ENCODE measurements at regions not wholly inside any gene's neighbourhood (a gene's known extent, or its start where the extent isn't known, plus 50 kb on each side); places are given as distances from the start of the nearest gene placed in this dataset.

DNA sequence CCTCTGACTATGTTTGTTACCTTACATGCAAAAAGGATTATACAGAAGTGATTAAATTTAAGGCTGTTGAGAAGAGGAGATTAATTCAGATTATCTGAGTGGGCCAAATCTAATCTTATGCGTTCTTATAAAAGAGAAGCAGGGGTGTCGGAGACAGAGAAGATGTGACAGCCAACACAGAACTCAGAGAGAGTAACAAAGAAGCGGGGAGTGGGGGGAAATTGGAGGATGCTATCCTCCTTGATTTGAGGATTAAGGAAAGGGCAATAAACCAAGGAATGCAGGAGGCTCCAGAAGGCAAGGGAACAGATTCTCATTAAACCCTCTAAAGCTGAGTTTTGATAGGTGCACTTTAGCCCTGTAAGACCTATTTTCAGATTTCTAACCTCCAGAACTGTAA is 291.3 kb upstream of the REG3G start:
- intact Hi-C loops (cut with micrococcal nuclease) (no loop called here), in situ Hi-C loops (cut with MboI; ENCODE audit: low sequenced_read_pairs) (no loop called here), dilution Hi-C loops (cut with HindIII; ENCODE audit: low sequenced_read_pairs, unreplicated experiment) (no loop called here)
- H2AK9ac ChIP-seq (replicated peaks; ENCODE audit: low read depth, low read length, poor library complexity) = no peak overlapping the region
- no peak overlapping the region for H2AK5ac ChIP-seq (ENCODE audit: low read depth, low read length)
- TF ChIP-seq BHLHE40 (IDR thresholded peaks at IDR 0.05; ENCODE audit: low read depth, low read length) (no peak), SMC3 (IDR thresholded peaks at IDR 0.05; ENCODE audit: low read depth, low read length) (no peak), RFX5 (IDR thresholded peaks at IDR 0.05; ENCODE audit: low read depth, low read length) (no peak)
- TF ChIP-seq, protein P1, sequence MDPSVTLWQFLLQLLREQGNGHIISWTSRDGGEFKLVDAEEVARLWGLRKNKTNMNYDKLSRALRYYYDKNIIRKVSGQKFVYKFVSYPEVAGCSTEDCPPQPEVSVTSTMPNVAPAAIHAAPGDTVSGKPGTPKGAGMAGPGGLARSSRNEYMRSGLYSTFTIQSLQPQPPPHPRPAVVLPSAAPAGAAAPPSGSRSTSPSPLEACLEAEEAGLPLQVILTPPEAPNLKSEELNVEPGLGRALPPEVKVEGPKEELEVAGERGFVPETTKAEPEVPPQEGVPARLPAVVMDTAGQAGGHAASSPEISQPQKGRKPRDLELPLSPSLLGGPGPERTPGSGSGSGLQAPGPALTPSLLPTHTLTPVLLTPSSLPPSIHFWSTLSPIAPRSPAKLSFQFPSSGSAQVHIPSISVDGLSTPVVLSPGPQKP (IDR thresholded peaks at IDR 0.05; ENCODE audit: borderline replicate concordance, low read depth, low read length) = no peak
- WGBS, 2 experiments (ENCODE audit: extremely low coverage in 2 of 2, insufficient read length in 1 of 2) = no CpG with 5 or more reads among the region's 3 CpGs
- H2BK15ac ChIP-seq (ENCODE audit: low read depth, low read length) = no peak overlapping the region
- no peak overlapping the region for H4K91ac ChIP-seq (ENCODE audit: insufficient read depth, low read depth, low read length)
- no peaks in the 10 kb centered on the region for H3K27me3 ChIP-seq (ENCODE audit: control insufficient read depth, insufficient read depth, low read length)
- H3K4ac ChIP-seq (ENCODE audit: low read depth, low read length) = no peak overlapping the region
- H3K4me1 ChIP-seq (ENCODE audit: control insufficient read depth, insufficient read depth, low read length) = no peaks in the 10 kb centered on the region
- no peak overlapping the region for H4K8ac ChIP-seq (ENCODE audit: low read depth in 2 of 2, low read length in 2 of 2)
- H3K14ac ChIP-seq (replicated peaks; ENCODE audit: low read depth, low read length) = no peak overlapping the region
- no TSS peak for BruUV-seq (replicated peaks)
- H3K79me1 ChIP-seq (ENCODE audit: low read depth in 1 of 2, low read length in 2 of 2) = no peaks in the 10 kb centered on the region
- H2BK120ac ChIP-seq (ENCODE audit: low read depth, low read length) = no peak overlapping the region
- ATAC-seq (ENCODE audit: low read depth) (no peak), DNase-seq (no peak)
- CTCF ChIA-PET = no interaction called here
- no peak overlapping the region for H2AFZ ChIP-seq (replicated peaks; ENCODE audit: low read length, poor library complexity)
- H4K5ac ChIP-seq (ENCODE audit: low read depth, low read length) = no peak overlapping the region
- H3K4me3 ChIP-seq (ENCODE audit: insufficient read depth, low read depth, low read length) = no peak overlapping the region
- H3K56ac ChIP-seq (ENCODE audit: extremely low read depth, insufficient read depth, low read length) = no peak overlapping the region
- H3K23ac ChIP-seq (ENCODE audit: low read depth, low read length) = no peak overlapping the region
- no peak overlapping the region for H3K18ac ChIP-seq (ENCODE audit: low read depth, low read length)
- H3K4me2 ChIP-seq (ENCODE audit: low read depth, low read length) = no peak overlapping the region
- POLR2A ChIA-PET (ENCODE audit: unreplicated experiment) = no interaction called here
- H3K9me1 ChIP-seq (ENCODE audit: insufficient read depth, low read length) = no peaks in the 10 kb centered on the region
- no peak overlapping the region for H3K27ac ChIP-seq (ENCODE audit: insufficient read depth, low read length)
- H2BK5ac ChIP-seq (ENCODE audit: low read depth, low read length, poor library complexity, severe bottlenecking) = no peak overlapping the region
- H4K20me1 ChIP-seq (ENCODE audit: insufficient read depth, low read length) = no peaks in the 10 kb centered on the region
- no peak overlapping the region for H3K9ac ChIP-seq (ENCODE audit: low read depth, low read length)
- no peaks in the 10 kb centered on the region for H3K9me3 ChIP-seq (ENCODE audit: control insufficient read depth, insufficient read depth, low read length)
- H3K36me3 ChIP-seq (ENCODE audit: control insufficient read depth, insufficient read depth, low read length) = no peaks in the 10 kb centered on the region
- no peak overlapping the region for H2BK20ac ChIP-seq (ENCODE audit: low read depth, low read length)

Measured in IMR-90 (cell line).